CD14-positive monocyte (primary cell): ENCODE measurements at regions not wholly inside any gene's neighbourhood (a gene's known extent, or its start where the extent isn't known, plus 50 kb on each side); places are given as distances from the start of the nearest gene placed in this dataset.

Experiments used
- DNase-seq, 3 donors: peaks; one replicate each; pipeline ENCODE4 v3.0.0-alpha.2; 2011 to 2022
- H2AFZ ChIP-seq: 2 replicates; pipeline ENCODE4 v1.6.0; 2012; ENCODE audit warnings: mild to moderate bottlenecking, low read depth, low read length, inconsistent platforms; ENCODE audit not compliant: insufficient read depth, poor library complexity, severe bottlenecking
- H3K27ac ChIP-seq, 2 donors: 1 replicate in 1 of 2; 2 replicates in 1 of 2; pipeline ENCODE4 v1.5.1; 2012 to 2013; ENCODE audit warnings: low read length in 2 of 2, control low read depth in 1 of 2, inconsistent platforms in 1 of 2, low read depth in 1 of 2, mild to moderate bottlenecking in 1 of 2
- H3K27me3 ChIP-seq, 2 donors: one replicate each; pipeline versions ENCODE4 v1.6.0 to v1.6.1; 2011 to 2013; ENCODE audit warnings: low read length in 2 of 2; ENCODE audit not compliant: control insufficient read depth in 2 of 2, insufficient read depth in 2 of 2
- H3K36me3 ChIP-seq, 2 donors: replicated peaks in 1 of 2; 1 replicate in 1 of 2; 2 replicates in 1 of 2; pipeline versions ENCODE4 v1.5.1 to v1.6.1; 2012 to 2013; ENCODE audit warnings: low read length in 2 of 2, control low read depth in 1 of 2, inconsistent platforms in 1 of 2, mild to moderate bottlenecking in 1 of 2; ENCODE audit not compliant: insufficient read depth in 2 of 2, control insufficient read depth in 1 of 2
- H3K4me1 ChIP-seq, 2 donors: 1 replicate in 1 of 2; 2 replicates in 1 of 2; pipeline versions ENCODE4 v1.5.1 to v1.6.1; 2012 to 2013; ENCODE audit warnings: low read length in 2 of 2, control low read depth in 1 of 2, inconsistent platforms in 1 of 2, mild to moderate bottlenecking in 1 of 2, moderate library complexity in 1 of 2; ENCODE audit not compliant: insufficient read depth in 2 of 2, control insufficient read depth in 1 of 2
- H3K4me2 ChIP-seq: replicated peaks from 2 replicates; pipeline ENCODE3; 2012; ENCODE audit warnings: low read length, moderate library complexity, mild to moderate bottlenecking; ENCODE audit not compliant: poor library complexity, severe bottlenecking; ENCODE audit errors: extremely low read depth
- H3K4me3 ChIP-seq, 3 experiments: fragments of 200-600 bp in 1 of 3; sonication (generic) in 1 of 3; replicated peaks in 1 of 3; 1 replicate in 2 of 3; 2 replicates in 1 of 3; pipeline ENCODE4 v1.5.1; 2011 to 2013; ENCODE audit warnings: low read length in 3 of 3, mild to moderate bottlenecking in 3 of 3, control low read depth in 2 of 3, low read depth in 2 of 3, inconsistent platforms in 1 of 3, moderate library complexity in 1 of 3
- H3K79me2 ChIP-seq: 2 replicates; pipeline ENCODE4 v1.6.0; 2012; ENCODE audit warnings: mild to moderate bottlenecking, control low read depth, inconsistent platforms, low read length, moderate library complexity; ENCODE audit not compliant: insufficient read depth
- H3K9ac ChIP-seq: 2 replicates; pipeline ENCODE4 v1.6.0; 2017; ENCODE audit warnings: low read length, mild to moderate bottlenecking; ENCODE audit not compliant: insufficient read depth, poor library complexity, severe bottlenecking
- H3K9me3 ChIP-seq, 2 donors: replicated peaks in 1 of 2; 1 replicate in 1 of 2; 2 replicates in 1 of 2; pipeline versions ENCODE4 v1.5.1 to v1.6.1; 2012 to 2013; ENCODE audit warnings: low read length in 2 of 2, control low read depth in 1 of 2; ENCODE audit not compliant: control insufficient read depth in 1 of 2, insufficient read depth in 1 of 2
- H4K20me1 ChIP-seq: 2 replicates; pipeline ENCODE4 v1.6.0; 2012; ENCODE audit warnings: mild to moderate bottlenecking, low read length, control low read depth, moderate library complexity; ENCODE audit not compliant: insufficient read depth
- H3K27ac Mint-ChIP-seq, 7 donors: one replicate each; pipeline ENCODE4 v1.8.0; 2020; ENCODE audit warnings: mild to moderate bottlenecking in 7 of 7, mixed read lengths in 7 of 7, moderate library complexity in 6 of 7, inconsistent platforms in 2 of 7
- H3K27me3 Mint-ChIP-seq, 3 donors: one replicate each; pipeline ENCODE4 v1.8.0; 2021 to 2022; ENCODE audit warnings: low read depth in 3 of 3, mild to moderate bottlenecking in 3 of 3, mixed read lengths in 3 of 3, moderate library complexity in 3 of 3, inconsistent platforms in 1 of 3
- H3K36me3 Mint-ChIP-seq, 2 donors: one replicate each; pipeline ENCODE4 v1.8.0; 2020; ENCODE audit warnings: mixed read lengths in 2 of 2, inconsistent platforms in 1 of 2, mild to moderate bottlenecking in 1 of 2
- H3K4me1 Mint-ChIP-seq: one replicate; pipeline ENCODE4 v1.8.0; 2020; ENCODE audit warnings: mild to moderate bottlenecking, mixed read lengths
- H3K4me3 Mint-ChIP-seq, 2 donors: one replicate each; pipeline ENCODE4 v1.8.0; 2020; ENCODE audit warnings: mild to moderate bottlenecking in 2 of 2, mixed read lengths in 2 of 2, moderate library complexity in 1 of 2
- H3K9me3 Mint-ChIP-seq, 7 donors: one replicate each; pipeline ENCODE4 v1.8.0; 2020 to 2022; ENCODE audit warnings: mixed read lengths in 7 of 7, mild to moderate bottlenecking in 6 of 7, moderate library complexity in 6 of 7, inconsistent platforms in 2 of 7
- WGBS: methylation state at CpG from one replicate; pipeline ENCODE4 v1.1.5; 2013; ENCODE audit warnings: missing lambda C conversion rate; ENCODE audit not compliant: insufficient coverage; 5-methylcytosine and 5-hydroxymethylcytosine counted together
- intact Hi-C, 2 donors: fragments of 100-400 bp; cut with micrococcal nuclease; formaldehyde crosslinking; loops; one replicate each; pipeline versions ENCODE4 v1.15.0 to v1.15.1; 2023
- TF ChIP-seq, protein P1 (sequence below): fragments of 200-600 bp; IDR thresholded peaks from one replicate; pipeline ENCODE4 v1.8.0; 2022; ENCODE audit warnings: antibody characterized with exemption, mild to moderate bottlenecking

GRCh38 chr2:109700680-109701274, 86.6 kb downstream of the SOWAHC start:
- no peak overlapping the region for H3K9ac ChIP-seq
- no peaks in the 10 kb centered on the region for H3K27me3 ChIP-seq
- no peak overlapping the region for H2AFZ ChIP-seq
- no peak overlapping the region for H3K4me3 Mint-ChIP-seq
- 86% methylated on average over 5 of the region's 11 CpGs for WGBS
- no peaks in the 10 kb centered on the region for H3K4me1 Mint-ChIP-seq
- peaks cover 0 to 2% (median 0%) of the 10 kb centered on the region in 7 donors for H3K9me3 Mint-ChIP-seq
- H3K36me3 ChIP-seq = no peaks in the 10 kb centered on the region
- H3K27me3 Mint-ChIP-seq = peaks cover 2 to 24% (median 8%) of the 10 kb centered on the region in 3 donors
- no peak overlapping the region for H3K27ac ChIP-seq
- H4K20me1 ChIP-seq = no peaks in the 10 kb centered on the region
- no peaks in the 10 kb centered on the region for H3K4me1 ChIP-seq
- no peak overlapping the region for H3K27ac Mint-ChIP-seq
- no peak overlapping the region for H3K4me3 ChIP-seq
- no peak overlapping the region for H3K4me2 ChIP-seq
- intact Hi-C loops = no loop called here
- TF ChIP-seq, protein P1, sequence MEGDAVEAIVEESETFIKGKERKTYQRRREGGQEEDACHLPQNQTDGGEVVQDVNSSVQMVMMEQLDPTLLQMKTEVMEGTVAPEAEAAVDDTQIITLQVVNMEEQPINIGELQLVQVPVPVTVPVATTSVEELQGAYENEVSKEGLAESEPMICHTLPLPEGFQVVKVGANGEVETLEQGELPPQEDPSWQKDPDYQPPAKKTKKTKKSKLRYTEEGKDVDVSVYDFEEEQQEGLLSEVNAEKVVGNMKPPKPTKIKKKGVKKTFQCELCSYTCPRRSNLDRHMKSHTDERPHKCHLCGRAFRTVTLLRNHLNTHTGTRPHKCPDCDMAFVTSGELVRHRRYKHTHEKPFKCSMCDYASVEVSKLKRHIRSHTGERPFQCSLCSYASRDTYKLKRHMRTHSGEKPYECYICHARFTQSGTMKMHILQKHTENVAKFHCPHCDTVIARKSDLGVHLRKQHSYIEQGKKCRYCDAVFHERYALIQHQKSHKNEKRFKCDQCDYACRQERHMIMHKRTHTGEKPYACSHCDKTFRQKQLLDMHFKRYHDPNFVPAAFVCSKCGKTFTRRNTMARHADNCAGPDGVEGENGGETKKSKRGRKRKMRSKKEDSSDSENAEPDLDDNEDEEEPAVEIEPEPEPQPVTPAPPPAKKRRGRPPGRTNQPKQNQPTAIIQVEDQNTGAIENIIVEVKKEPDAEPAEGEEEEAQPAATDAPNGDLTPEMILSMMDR = no peak
- no peak for DNase-seq
- H3K36me3 Mint-ChIP-seq = no peaks in the 10 kb centered on the region
- no peaks in the 10 kb centered on the region for H3K9me3 ChIP-seq
- H3K79me2 ChIP-seq = no peaks in the 10 kb centered on the region

DNA sequence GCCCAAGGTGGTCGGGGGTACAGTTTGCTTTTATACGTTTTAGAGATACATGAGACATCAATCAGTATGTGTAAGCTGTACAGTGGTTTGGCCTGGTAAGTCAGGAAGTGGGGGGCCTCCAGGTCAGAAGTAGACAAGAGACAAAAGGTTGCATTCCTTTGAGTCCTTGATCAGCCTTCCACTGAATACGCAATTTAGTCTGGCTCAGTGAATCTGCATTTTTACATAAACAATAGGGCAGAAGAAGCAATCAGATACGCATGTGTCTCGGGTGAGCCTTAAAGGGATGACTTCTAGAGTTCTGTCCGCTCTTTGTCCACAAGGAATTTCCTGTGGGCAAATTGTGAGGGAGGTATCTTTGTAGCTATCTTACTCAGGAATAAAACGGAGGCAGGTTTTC, 87.2 kb downstream of the SOWAHC start:
- Mint-ChIP-seq H3K27me3 (peaks cover 6 to 23% (median 8%) of the 10 kb centered on the region in 3 donors), H3K36me3 (no peaks in the 10 kb centered on the region), H3K4me3 (no peak overlapping the region), H3K27ac (no peak overlapping the region), H3K9me3 (peaks cover 0 to 5% (median 0%) of the 10 kb centered on the region in 7 donors), H3K4me1 (no peaks in the 10 kb centered on the region)
- DNase-seq = no peak
- no peak overlapping the region for H3K4me2 ChIP-seq
- no peak overlapping the region for H3K9ac ChIP-seq
- H3K27me3 ChIP-seq = no peaks in the 10 kb centered on the region
- H4K20me1 ChIP-seq = no peaks in the 10 kb centered on the region
- H3K36me3 ChIP-seq = no peaks in the 10 kb centered on the region
- intact Hi-C loops = no loop called here
- no peak overlapping the region for H3K27ac ChIP-seq
- H3K79me2 ChIP-seq = no peaks in the 10 kb centered on the region
- TF ChIP-seq, protein P1 = no peak
- H3K9me3 ChIP-seq = no peaks in the 10 kb centered on the region
- 89% methylated on average over 3 of the region's 7 CpGs for WGBS
- H2AFZ ChIP-seq = no peak overlapping the region
- H3K4me1 ChIP-seq = no peaks in the 10 kb centered on the region
- H3K4me3 ChIP-seq = no peak overlapping the region
